CD4-positive, alpha-beta T cell treated with Interleukin-15 for 4 hours (primary cell): ENCODE measurements at regions not wholly inside any gene's neighbourhood (a gene's known extent, or its start where the extent isn't known, plus 50 kb on each side); places are given as distances from the start of the nearest gene placed in this dataset.

Experiments
- DNase-seq: peaks from one replicate; pipeline ENCODE4 v3.0.0-alpha.2; 2020; ENCODE audit warnings: low spot score

DNA sequence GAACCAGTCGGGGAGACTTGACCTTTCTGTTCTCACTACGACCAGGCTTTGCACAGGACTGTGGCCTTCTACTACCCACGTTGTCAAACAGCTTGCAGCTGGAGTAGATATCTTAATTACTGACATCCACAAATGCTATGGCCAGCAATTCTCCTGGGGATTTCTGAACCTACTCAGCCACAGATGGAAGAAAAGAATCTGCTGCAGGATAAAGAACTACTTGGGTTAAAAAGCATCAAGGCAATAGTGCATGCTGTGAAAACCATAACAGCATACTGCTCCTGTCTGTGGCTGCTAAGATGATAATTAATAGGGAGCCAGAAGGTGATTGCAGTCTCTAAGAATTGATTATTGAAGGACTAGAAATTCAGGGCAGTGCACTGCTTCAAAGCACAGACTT, 859.2 kb upstream of the SEMA6D start:
- no peak for DNase-seq

DNA sequence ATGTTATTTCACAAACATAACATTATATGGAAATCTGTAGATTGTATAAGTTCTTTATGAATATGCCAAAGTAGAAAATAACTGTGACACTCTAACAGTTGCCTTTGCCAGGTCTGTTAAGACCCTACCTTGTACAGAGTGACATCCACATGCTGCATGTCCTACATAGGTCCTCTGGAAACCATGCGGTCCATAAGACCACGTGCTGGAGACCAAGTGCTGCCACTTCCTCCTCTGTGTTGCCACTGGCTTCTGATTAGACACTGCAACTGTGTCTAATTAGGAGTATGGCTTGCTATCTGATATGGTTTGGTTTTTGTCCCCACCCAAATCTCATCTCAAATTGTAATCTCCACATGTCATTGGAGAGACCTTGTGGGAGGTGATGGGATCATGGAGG, 855.5 kb upstream of the SEMA6D start:
- DNase-seq: no peak

DNA sequence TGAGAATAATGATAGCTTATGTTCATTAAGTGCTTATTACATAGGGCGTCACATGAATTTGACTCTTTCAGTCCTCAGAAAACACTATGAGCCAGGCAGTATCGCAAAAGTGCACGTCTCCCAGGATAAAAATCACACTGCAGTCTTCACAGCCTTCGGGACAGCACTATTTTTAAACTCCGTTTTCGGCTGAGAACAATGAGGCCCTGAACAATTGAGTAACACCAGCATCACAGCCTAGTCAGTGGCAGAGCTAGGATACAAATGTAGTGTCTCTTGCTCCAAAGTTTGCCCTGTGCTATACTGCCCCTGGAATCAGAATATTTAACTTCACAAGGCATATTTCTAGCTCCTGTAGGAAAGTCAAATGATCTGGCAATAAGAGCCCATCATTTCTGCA, 852.1 kb upstream of the SEMA6D start:
- no peak for DNase-seq

DNA sequence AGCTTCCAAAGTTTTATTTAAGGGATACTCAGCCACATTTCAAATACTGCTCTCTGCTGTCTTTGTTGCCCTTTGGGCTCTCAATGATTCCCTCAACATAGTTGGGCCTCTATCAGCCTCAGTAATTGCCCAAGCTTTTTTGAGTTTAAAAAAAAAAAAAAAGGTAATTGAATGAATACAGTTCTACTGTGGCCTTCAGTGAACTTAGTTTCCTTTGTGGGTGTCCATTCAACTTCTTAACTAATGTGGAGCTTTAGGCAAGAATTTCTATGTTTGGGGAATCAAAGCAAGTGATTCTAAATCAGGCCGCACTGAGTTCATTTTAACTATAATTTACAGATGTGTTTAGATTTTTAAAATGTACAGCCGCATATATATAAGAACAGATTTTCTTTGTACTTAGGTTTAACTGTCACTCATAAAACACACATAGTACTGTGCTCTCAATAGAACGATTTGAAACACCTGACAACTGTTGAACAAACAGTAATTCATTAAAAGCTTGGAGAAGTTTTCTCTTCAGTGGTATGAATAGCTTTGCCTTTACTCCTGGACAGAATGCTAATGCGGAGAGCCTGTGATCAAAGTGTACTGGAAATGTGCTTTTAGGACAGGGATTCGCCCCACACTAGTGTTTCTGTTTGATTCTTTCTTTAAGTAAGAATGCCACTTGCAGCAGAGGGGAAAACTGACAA, 844.9 kb upstream of the SEMA6D start:
- DNase-seq: no peak

DNA sequence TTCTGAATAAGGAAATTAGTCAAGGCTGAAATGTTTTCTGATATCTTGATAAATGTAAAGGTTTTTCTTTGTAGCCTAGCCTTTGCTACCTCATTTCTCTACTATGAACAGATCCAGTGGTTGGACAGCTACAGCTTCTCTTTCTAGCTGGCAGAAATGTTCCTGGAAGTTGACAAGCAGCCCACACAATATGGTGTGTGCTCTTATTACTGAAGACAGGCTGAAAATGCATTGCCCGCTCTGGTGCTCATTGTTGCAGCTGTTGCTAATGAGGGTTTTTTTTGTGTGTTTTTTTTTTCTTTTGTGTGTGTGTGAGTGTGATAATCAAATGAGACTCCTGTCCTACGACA, 844.3 kb upstream of the SEMA6D start:
- no peak for DNase-seq

DNA sequence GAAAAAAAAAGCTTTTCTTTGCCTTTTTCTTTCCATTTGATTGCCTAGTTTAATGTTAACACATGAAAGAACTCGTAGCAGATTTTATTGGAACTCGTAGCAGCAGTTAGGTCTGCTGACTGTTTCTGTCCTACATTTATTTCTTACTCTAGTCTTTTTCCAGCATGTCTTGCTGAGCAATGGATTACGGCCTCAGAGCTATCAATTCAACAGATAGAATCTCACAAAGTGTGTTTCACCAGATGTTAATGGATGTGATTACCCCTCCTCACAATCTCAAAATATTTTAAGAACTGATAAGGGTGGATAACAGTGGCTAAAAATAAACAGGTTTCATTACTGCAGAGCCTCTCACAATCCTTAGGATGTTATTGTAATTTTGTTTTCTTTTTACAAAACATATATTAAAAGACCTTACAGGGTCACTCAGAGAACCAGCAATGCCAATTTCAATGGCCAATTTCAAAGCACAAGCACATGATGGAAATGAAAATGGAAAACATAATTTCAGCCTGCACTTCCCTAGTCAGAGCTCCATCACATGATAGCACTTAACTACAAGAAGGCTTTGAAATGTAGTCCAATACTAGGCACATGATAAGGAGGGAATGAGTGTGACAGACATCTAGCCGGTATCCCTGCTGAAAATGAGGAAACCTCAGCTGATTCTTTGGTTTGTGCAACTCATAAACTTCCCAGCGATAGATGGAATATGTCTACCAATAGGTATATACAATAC, 838.1 kb upstream of the SEMA6D start:
- no peak for DNase-seq

DNA sequence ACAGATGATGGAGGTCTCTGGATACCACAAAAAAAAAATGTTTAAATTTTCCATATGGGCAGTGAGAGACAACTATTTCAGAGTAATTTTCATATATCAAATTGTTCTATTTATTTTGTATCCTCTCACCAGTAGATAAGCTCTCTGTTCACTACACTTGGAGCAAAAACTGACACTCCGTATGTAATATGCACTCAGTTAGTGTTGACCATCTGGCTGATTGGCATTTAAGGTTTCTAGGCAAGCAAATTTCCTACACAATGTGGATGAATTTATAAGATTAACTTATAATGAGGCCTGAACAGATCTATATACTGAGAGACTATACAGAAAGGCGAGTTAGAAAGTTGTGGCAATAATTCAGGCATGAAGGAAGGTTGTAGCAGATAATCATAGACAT, 836.5 kb upstream of the SEMA6D start:
- no peak for DNase-seq

DNA sequence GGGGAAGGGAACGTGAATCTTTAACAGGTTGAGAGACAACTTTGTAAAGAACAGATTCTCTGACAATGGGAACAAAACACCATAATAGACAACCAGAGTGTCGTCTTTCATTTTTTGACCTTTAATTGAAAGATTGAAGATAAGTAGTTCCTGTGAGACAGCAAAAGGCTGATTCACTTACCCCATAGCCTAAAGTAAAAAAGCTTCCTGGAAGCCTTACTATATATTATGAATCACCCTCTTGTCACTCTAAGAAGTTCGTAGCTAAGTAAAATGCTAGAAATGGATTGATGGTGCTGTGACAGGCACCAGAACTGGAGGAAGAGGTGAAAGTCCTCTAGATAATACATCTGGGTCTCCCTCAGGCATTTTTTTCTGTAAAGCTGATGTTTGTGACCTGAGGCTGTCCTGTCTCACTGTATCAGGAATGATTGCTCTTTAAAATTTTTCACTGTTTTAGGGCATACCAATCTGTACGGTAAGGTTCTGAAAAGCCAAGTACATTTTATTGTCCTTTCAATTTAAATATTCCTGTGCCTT, 824.6 kb upstream of the SEMA6D start:
- no peak for DNase-seq

DNA sequence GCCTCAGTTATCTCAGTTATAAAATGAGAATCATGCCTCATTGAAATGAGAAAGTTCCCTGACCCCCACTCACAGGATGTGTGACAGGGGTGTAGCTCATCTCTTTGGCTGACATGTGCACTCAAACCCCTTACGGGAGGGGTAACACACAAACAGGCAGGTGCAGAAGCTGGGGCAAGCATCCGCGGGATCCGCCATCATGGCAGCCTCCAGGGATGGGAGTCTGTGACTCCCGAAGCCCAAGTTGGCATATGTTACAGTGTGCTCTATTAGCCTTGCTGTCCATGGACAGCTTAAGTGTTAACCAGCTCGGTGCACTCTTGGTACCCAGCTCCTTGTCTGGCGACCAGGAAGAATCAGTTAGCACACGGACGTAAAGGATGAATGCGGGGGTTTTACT, 822.7 kb upstream of the SEMA6D start:
- no peak for DNase-seq

DNA sequence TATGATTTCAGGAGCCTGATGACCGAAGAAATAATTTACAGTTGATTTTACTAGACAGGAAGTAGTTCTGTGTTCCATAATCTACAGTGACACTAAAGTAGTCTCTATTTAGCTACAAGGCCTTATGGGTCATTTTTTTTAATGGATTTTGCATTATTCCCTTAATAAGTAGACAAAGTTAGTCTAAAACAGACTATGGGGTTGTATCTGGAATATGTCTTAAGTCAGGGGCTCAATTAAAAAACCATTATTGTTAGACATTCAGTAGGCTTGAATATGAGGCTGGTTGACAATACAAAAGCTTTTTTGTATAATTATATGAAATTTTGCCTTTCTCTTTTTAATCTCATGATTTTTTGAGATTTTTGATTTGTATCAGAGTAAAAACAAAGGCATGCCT, 820.0 kb upstream of the SEMA6D start:
- no peak for DNase-seq

DNA sequence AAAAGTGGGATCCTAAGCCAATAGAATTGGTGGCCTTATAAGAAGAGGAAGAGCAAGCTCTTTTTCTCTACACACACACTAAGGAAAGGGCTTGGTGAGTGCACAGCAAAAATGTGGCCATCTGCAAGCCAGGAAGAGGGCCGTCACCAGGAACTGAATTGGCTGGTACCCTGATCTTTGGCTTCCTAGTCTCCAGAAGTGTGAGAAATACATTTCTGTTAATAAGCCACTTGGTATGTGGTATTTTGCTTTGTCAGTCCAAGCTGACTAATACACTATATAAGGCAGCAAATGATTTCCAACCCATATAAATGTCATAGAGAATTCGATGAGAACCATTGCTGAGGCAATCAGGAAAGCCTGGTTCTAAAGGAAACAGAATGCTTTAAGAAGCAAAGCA, 816.3 kb upstream of the SEMA6D start:
- DNase-seq: no peak

DNA sequence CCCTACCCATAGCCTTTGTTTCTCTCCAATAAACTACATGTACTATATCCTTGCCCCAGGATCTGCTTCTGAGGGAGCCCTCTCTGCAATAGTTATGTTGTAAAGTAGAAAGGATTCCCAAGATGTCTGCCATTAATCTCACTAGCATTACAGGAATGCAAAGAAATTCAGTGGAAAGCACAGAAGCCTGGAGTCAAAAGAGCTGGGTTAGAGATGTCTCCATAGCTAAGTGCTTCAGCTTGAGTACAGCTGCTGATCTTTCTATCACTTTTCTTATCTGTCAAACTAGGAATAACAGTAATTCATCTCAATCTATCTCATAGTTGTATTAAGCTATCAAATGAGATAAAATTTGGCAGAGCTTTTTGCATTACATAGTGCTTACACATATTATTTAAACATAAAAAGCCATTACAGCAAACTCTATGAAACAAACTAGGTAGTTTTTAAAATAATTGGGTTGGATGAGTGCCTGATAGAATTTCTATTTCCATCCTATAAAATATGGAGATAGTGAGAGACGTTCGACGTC, 799.5 kb upstream of the SEMA6D start:
- DNase-seq: no peak

DNA sequence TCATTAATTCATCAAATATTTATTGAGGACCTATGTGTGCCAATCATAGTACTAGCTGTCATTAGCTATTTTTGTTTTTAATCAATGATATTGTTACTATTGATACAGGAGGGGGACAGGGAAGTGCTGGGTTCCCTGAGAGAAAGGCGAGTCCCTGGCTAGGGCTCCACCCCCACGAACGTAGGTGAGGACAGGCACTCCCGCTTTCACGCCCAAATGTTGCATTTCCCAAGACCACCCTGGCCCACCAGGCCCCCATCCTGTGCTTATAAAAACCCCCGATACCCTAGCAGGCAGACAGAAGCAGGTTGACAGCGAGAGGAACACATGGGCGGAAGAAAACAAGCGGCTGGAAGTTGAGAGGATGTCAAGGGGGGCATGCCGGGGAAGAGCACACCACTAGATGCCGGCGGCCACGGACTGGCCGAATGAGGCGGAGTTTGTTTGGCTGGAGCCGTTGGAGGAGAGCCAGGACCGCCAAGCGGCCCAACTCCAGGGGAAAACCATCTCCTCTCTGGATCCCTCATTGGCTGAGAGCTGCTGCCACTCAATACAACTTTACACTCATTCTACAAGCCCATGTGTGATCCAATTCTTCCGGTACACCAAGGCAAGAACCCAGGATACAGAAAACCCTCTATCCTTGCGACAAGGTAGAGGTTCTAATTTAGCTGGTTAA, 798.7 kb upstream of the SEMA6D start:
- DNase-seq: no peak

DNA sequence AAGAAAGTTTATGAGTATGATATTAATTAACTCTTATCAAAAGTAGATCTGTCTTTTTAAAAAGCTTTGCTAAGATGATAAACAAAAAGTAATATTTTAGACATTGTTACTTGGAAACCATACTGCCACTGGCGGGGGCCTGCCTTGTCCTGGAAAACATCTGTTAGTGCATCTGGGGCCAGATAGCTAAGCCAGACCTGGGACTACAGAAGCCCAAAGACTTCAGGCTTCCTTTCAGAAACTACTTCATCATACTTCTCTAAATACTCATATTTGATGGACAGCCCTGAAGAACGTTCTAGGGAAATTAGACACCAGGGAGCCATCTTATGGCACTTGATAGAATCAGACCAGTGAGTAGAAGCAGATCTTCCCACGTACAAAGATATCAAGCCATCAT, 795.4 kb upstream of the SEMA6D start:
- DNase-seq: no peak

DNA sequence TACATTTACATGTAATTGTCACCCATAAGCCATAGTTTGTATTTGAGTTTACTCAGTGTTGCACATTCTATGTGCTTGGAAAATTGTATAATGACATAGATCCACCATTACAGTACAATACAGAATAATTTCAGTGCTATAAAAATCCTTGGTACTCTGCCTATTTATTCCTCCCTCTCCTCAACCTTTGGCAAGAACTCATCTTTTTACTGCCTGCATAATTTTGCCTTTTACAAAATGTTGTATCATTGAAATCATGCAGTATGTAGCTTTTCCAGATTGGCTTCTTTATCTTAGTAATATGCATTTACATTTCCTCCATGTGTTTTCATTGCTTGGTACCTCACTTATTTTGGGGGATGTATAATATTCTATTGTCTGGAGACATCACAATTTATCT, 786.9 kb upstream of the SEMA6D start:
- DNase-seq: no peak

DNA sequence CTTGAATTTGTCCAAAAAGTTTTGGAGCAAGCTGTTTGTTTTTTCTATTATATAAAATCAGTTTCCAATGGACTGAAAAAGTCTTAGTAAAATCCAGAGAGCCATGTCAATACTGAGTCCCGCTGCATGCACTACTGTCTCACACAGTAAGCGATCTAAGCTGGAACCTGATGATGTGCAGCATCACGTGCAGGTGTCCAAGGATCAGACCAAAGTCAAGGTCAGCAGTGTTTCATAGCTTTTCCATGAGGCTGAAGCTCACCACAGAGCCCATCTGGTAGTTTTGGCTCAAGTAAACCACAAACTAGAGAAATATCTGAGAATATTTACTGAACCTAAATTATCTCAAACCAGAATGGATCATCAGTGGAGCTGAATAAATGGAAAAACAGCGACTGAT, 784.0 kb upstream of the SEMA6D start:
- DNase-seq: no peak

DNA sequence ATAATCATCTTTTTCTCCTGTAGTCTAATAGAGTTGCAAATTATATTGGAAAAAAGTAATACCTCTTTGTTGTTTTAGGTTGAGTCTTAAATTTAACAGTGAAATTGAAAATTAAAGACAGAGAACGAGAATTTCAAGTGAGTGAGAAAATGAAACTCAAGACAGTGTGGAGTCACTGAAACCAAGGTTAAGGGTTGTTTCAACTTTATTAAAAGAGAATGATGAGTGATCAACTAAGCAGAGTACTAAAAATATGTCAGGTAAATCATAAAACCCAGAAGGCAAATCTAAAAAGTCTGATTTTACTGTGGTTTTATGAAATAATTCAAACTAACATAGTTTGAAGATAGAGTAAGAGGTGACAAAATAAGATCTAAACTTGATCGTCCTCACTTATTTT, 782.5 kb upstream of the SEMA6D start:
- DNase-seq: no peak

DNA sequence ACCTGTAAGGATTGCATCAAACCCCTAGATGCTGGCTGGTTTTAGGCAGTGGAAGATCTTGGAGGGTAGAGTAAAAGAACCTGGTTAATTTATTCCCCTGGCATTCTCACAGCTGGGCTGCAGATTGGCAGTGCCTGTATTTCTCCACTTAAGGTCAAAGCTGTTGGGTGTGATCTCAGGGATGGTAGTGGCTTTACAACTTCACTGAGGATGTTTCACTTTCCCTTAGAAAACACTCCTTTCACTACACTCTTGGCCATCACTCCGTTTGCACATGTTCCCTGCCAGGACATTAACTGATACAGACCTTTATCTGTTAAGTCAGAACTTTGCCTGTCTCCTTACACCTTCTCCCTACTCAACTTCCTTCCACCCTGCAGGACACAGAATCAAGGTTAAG, 779.1 kb upstream of the SEMA6D start:
- DNase-seq: no peak

DNA sequence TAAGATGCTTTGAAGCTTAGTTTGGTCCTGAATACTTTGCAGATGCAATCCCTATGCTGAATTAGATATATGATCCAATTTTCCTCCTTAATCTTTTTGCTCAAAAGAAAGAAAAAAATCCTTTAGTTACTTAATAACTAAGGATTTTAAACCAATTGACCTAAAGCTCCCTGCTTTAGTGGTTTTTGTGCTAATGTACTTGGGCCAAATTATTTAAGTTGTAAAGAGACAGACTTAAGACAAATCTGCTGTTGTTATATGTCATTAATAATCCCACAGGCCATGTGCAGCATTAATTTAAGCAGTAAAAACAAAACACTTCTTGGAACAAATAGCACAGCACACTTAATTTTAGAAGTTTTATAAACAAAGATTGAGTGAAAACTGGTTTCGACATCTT, 776.1 kb upstream of the SEMA6D start:
- DNase-seq: no peak

DNA sequence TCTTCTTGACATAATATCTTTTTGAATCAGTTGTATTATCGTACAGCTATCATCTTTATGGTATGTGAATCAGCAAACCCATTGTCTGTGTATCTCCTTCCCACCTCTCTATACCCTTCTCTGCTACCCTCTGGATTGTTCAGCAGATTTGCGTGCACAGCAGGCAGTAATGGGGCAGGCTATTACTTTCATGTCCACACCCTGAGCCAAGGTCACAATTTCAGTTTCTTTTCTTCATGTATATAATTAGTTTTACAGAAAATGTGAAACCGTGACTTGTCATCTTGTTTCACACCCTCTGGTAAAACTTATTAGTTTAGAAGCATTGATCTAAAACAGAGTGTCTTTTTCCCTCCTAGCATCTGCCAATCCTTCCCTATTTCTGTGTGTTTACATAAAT, 770.4 kb upstream of the SEMA6D start:
- DNase-seq: no peak

DNA sequence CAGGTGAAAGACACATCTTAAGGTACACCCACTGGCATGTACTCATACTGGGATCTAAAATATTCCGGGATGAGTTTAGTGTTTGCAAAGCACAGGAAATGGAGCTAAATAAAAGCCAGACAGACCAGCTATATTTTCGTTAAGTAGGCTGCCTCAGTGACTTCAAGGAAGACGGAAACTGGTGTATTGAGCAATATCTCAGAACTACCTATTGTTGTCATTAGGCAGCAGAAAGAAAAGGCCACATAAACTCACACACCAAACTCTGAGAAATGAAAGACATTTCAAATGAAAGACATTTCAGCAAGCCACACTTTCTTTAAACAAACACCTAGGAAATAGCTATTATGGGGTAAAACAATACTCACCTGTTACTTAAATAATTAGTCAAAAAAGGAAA, 761.7 kb upstream of the SEMA6D start:
- no peak for DNase-seq

DNA sequence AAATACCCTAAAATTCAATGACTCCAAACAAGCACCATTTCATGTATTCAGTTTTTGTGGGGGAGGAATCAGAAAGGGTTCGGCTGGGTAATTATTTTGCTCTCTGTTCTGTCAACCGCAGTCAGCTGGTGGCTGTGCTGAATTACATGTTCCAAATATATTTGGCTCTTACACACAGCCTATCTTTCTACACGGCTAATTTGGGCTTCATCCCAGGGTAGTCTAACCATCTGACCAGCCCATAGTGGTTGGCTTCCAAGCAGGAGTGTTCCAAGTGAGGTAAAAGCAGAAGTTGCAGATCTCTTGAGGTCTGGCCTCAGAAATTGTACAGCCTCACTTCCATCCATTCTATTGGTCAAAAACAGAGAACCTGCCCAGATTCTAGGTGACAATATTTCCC, 760.8 kb upstream of the SEMA6D start:
- no peak for DNase-seq

DNA sequence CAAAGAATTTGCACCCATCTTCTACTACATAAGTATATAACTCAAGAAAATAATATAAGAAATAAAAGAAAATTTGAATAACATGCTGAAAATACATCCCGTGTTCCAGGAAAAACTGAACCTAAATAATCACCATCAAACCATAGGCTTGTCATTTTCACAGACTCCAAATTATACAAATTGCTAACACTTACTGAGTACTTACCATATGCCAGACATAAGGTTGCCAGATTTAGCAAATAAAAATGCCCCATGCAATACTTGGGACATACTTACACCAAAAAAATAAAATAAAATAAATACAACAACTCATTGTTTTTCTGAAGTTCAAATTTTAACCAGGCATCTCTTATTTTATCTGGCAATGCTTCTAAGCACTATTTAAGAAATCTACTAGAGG, 760.4 kb upstream of the SEMA6D start:
- DNase-seq: no peak
